Lower lobe of right lung (tissue), 2 donors: ENCODE measurements at regions not wholly inside any gene's neighbourhood (a gene's known extent, or its start where the extent isn't known, plus 50 kb on each side); places are given as distances from the start of the nearest gene placed in this dataset.

ENCODE experiments used
- ATAC-seq, 2 donors: fragments of 200-7000 bp; cut with Tn5 transposase; one replicate each; pipeline ENCODE4 v1.9.1; 2020 to 2022; ENCODE audit warnings: mild to moderate bottlenecking in 2 of 2, moderate library complexity in 2 of 2
- DNase-seq: peaks from one replicate; pipeline ENCODE4 v3.0.0-alpha.2; 2020
- H3K27ac ChIP-seq: fragments of 200-600 bp; one replicate; pipeline ENCODE4 v1.8.0; 2022
- H3K27me3 ChIP-seq: fragments of 200-600 bp; one replicate; pipeline ENCODE4 v1.8.0; 2022; ENCODE audit warnings: low read depth
- H3K36me3 ChIP-seq: fragments of 200-600 bp; one replicate; pipeline ENCODE4 v1.8.0; 2022; ENCODE audit warnings: mild to moderate bottlenecking
- H3K4me1 ChIP-seq: fragments of 200-600 bp; one replicate; pipeline ENCODE4 v1.8.0; 2022
- H3K4me3 ChIP-seq: fragments of 200-600 bp; one replicate; pipeline ENCODE4 v1.8.0; 2022; ENCODE audit warnings: mild to moderate bottlenecking
- H3K9me3 ChIP-seq: fragments of 200-600 bp; one replicate; pipeline ENCODE4 v1.8.0; 2022
- intact Hi-C: fragments of 100-400 bp; cut with DNase I; formaldehyde crosslinking; loops from one replicate; pipeline ENCODE4 v1.11.0; 2022
- TF ChIP-seq, protein P1 (sequence below): fragments of 200-600 bp; IDR thresholded peaks from one replicate; pipeline ENCODE4 v1.8.0; 2022; ENCODE audit warnings: antibody characterized with exemption, mild to moderate bottlenecking
- donor health status: DM: no; HTN: yes; CAD: no; lungs with severe emphysema.

DNA sequence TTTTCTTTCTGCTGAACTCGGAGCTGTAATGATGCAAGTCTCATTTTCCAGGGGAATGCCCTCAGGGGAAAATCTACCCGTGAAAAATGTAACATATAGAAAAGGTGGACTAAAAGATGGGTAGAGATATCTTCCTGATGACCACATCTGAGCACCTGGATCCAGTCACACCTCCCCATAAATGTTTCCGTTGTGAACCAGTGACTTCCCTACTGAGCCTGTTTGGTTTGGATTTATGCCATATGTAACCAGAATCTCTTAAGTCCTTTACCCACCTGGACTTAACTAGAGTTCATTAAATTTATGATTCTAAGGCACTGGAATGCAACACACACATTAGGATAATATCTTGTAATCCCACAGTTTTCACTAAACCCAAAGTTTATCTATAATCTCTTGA, 171.1 kb downstream of the ZNF330 start:
- intact Hi-C loops = no loop called here
- DNase-seq = no peak
- H3K4me3 ChIP-seq = no peak overlapping the region
- ATAC-seq = no peak
- H3K36me3 ChIP-seq = no peaks in the 10 kb centered on the region
- H3K4me1 ChIP-seq = no peaks in the 10 kb centered on the region
- no peaks in the 10 kb centered on the region for H3K27me3 ChIP-seq
- no peak overlapping the region for H3K27ac ChIP-seq
- TF ChIP-seq, protein P1, sequence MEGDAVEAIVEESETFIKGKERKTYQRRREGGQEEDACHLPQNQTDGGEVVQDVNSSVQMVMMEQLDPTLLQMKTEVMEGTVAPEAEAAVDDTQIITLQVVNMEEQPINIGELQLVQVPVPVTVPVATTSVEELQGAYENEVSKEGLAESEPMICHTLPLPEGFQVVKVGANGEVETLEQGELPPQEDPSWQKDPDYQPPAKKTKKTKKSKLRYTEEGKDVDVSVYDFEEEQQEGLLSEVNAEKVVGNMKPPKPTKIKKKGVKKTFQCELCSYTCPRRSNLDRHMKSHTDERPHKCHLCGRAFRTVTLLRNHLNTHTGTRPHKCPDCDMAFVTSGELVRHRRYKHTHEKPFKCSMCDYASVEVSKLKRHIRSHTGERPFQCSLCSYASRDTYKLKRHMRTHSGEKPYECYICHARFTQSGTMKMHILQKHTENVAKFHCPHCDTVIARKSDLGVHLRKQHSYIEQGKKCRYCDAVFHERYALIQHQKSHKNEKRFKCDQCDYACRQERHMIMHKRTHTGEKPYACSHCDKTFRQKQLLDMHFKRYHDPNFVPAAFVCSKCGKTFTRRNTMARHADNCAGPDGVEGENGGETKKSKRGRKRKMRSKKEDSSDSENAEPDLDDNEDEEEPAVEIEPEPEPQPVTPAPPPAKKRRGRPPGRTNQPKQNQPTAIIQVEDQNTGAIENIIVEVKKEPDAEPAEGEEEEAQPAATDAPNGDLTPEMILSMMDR = no peak
- H3K9me3 ChIP-seq = no peaks in the 10 kb centered on the region

DNA sequence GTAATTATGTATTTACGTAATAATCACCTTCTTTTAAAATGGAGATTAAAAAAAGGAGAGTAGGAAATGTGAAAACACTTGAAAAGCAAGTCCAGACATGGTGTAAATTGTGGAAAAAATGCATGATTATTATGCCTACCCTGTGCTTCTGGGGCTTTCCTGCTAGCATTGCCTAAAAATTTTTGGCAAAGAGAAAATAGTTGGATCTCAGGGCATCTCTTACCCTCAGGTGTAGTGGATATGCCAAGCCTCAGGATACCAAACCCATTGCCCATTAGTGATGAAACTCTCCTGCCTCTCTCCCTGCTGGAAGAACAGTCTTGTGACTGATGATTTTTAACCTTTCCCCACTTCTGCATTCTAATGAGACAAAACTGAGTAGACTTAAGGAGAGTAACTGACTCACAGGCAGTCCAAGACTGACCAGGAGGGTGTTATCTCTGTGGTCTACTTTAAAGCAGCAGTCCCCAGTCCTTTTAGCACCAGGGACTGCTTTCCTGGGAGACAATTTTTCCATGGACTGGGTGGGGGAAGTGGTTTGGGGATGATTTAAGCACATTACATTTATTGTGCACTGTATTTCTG, 174.6 kb downstream of the ZNF330 start:
- TF ChIP-seq, protein P1 = no peak
- H3K9me3 ChIP-seq = no peaks in the 10 kb centered on the region
- no peak for DNase-seq
- H3K4me3 ChIP-seq = no peak overlapping the region
- H3K4me1 ChIP-seq = no peaks in the 10 kb centered on the region
- H3K36me3 ChIP-seq = no peaks in the 10 kb centered on the region
- no peak overlapping the region for H3K27ac ChIP-seq
- intact Hi-C loops = no loop called here
- no peaks in the 10 kb centered on the region for H3K27me3 ChIP-seq
- no peak for ATAC-seq

DNA sequence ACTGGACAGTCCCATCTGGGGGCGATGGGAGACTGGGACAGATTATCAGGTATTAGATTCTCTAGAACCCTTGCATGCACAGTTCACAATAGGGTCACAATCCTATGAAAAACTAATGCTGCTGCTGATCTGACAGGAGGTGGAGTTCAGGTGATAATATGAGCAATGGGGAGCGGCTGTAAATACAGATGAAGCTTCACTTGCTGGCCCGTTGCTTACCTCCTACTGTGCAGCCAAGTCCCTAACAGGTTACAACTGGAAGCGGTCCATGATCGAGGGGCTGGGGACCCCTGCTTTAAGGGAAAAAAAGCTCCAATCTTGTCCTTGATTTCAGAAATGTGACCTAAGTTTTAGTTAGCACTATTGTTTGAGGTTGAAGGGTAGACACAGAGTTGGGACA, 175.2 kb downstream of the ZNF330 start:
- Histone ChIP-seq H3K4me3 (no peak overlapping the region), H3K9me3 (no peaks in the 10 kb centered on the region), H3K27ac (no peak overlapping the region), H3K4me1 (no peaks in the 10 kb centered on the region), H3K36me3 (no peaks in the 10 kb centered on the region), H3K27me3 (no peaks in the 10 kb centered on the region)
- DNase-seq (no peak), ATAC-seq (no peak)
- TF ChIP-seq, protein P1 = no peak
- intact Hi-C loops = no loop called here

DNA sequence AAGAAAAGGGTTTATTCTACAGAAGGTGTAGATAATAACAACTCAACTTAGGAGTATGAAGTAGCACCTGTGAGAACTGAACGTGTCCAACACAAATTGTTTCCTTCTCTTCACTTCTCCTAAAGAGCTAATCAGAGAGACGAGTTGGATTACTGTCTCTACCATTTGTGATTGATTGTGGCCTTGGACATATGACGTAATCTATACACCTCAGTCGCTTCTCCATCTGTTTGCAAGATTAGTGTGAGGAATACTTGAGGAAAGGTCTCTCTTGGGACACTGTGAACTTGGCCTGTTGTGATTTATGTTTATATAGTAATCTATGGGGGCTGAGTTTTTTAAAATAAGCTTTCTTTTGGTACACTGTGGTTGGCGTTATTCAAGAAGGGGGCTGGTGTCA, 182.0 kb downstream of the ZNF330 start:
- no peak overlapping the region for H3K4me3 ChIP-seq
- DNase-seq (no peak), ATAC-seq (no peak)
- H3K27me3 ChIP-seq = no peaks in the 10 kb centered on the region
- TF ChIP-seq, protein P1 = no peak
- H3K9me3 ChIP-seq = no peaks in the 10 kb centered on the region
- intact Hi-C loops = no loop called here
- H3K4me1 ChIP-seq = no peaks in the 10 kb centered on the region
- no peak overlapping the region for H3K27ac ChIP-seq
- H3K36me3 ChIP-seq = no peaks in the 10 kb centered on the region

DNA sequence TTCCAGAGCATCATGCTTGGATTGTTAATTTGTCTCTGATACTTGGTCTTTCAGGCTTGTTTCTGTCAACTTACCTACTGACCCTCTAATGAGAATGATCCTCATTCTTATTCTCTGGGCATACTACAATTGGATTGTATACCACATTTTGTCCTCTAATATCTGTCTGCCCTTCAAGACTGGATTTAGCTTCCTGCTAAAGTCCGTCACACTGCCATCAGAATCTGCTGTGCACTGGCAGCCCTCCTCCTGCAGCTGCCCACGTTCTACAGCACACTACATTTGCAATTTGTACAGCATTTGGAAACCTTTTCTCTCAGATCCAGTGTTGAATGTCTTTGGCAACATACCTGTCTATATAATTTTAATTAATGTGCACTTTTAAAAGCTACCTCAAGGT, 183.1 kb downstream of the ZNF330 start:
- no peak overlapping the region for H3K4me3 ChIP-seq
- no peaks in the 10 kb centered on the region for H3K4me1 ChIP-seq
- no peak overlapping the region for H3K27ac ChIP-seq
- DNase-seq (no peak), ATAC-seq (no peak)
- no peaks in the 10 kb centered on the region for H3K36me3 ChIP-seq
- intact Hi-C loops = no loop called here
- H3K9me3 ChIP-seq = no peaks in the 10 kb centered on the region
- TF ChIP-seq, protein P1 = no peak
- H3K27me3 ChIP-seq = no peaks in the 10 kb centered on the region

DNA sequence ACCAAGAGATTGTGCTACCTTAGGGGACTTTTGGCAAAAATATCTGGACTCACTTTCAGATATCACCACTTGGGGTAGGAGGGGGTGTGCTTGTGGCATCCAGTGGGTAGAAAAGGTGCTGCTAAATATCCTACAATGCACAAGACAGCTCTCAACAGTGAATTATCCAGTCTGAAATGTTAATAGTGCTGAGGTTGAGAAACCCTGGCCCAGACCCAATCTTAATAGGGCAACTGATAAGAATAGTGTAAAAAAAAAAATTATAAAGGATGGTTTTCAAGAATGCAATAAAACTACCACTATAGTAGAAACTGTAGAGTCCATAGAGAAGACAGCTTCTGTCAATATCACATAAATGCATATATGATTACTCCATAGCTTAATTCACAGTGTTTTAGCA, 185.5 kb downstream of the ZNF330 start:
- Histone ChIP-seq H3K9me3 (no peaks in the 10 kb centered on the region), H3K36me3 (no peaks in the 10 kb centered on the region), H3K27ac (no peak overlapping the region), H3K4me3 (no peak overlapping the region), H3K4me1 (no peaks in the 10 kb centered on the region), H3K27me3 (no peaks in the 10 kb centered on the region)
- intact Hi-C loops = no loop called here
- TF ChIP-seq, protein P1 = no peak
- no peak for DNase-seq
- no peak for ATAC-seq
